CD14-positive monocyte (primary cell): ENCODE measurements at regions not wholly inside any gene's neighbourhood (a gene's known extent, or its start where the extent isn't known, plus 50 kb on each side); places are given as distances from the start of the nearest gene placed in this dataset.

Source experiments
- DNase-seq, 3 donors: peaks; one replicate each; pipeline ENCODE4 v3.0.0-alpha.2; 2011 to 2022
- H2AFZ ChIP-seq: 2 replicates; pipeline ENCODE4 v1.6.0; 2012; ENCODE audit warnings: mild to moderate bottlenecking, low read depth, low read length, inconsistent platforms; ENCODE audit not compliant: insufficient read depth, poor library complexity, severe bottlenecking
- H3K27ac ChIP-seq, 2 donors: 1 replicate in 1 of 2; 2 replicates in 1 of 2; pipeline ENCODE4 v1.5.1; 2012 to 2013; ENCODE audit warnings: low read length in 2 of 2, control low read depth in 1 of 2, inconsistent platforms in 1 of 2, low read depth in 1 of 2, mild to moderate bottlenecking in 1 of 2
- H3K27me3 ChIP-seq, 2 donors: one replicate each; pipeline versions ENCODE4 v1.6.0 to v1.6.1; 2011 to 2013; ENCODE audit warnings: low read length in 2 of 2; ENCODE audit not compliant: control insufficient read depth in 2 of 2, insufficient read depth in 2 of 2
- H3K36me3 ChIP-seq, 2 donors: replicated peaks in 1 of 2; 1 replicate in 1 of 2; 2 replicates in 1 of 2; pipeline versions ENCODE4 v1.5.1 to v1.6.1; 2012 to 2013; ENCODE audit warnings: low read length in 2 of 2, control low read depth in 1 of 2, inconsistent platforms in 1 of 2, mild to moderate bottlenecking in 1 of 2; ENCODE audit not compliant: insufficient read depth in 2 of 2, control insufficient read depth in 1 of 2
- H3K4me1 ChIP-seq, 2 donors: 1 replicate in 1 of 2; 2 replicates in 1 of 2; pipeline versions ENCODE4 v1.5.1 to v1.6.1; 2012 to 2013; ENCODE audit warnings: low read length in 2 of 2, control low read depth in 1 of 2, inconsistent platforms in 1 of 2, mild to moderate bottlenecking in 1 of 2, moderate library complexity in 1 of 2; ENCODE audit not compliant: insufficient read depth in 2 of 2, control insufficient read depth in 1 of 2
- H3K4me2 ChIP-seq: replicated peaks from 2 replicates; pipeline ENCODE3; 2012; ENCODE audit warnings: low read length, moderate library complexity, mild to moderate bottlenecking; ENCODE audit not compliant: poor library complexity, severe bottlenecking; ENCODE audit errors: extremely low read depth
- H3K4me3 ChIP-seq, 3 experiments: fragments of 200-600 bp in 1 of 3; sonication (generic) in 1 of 3; replicated peaks in 1 of 3; 1 replicate in 2 of 3; 2 replicates in 1 of 3; pipeline ENCODE4 v1.5.1; 2011 to 2013; ENCODE audit warnings: low read length in 3 of 3, mild to moderate bottlenecking in 3 of 3, control low read depth in 2 of 3, low read depth in 2 of 3, inconsistent platforms in 1 of 3, moderate library complexity in 1 of 3
- H3K79me2 ChIP-seq: 2 replicates; pipeline ENCODE4 v1.6.0; 2012; ENCODE audit warnings: mild to moderate bottlenecking, control low read depth, inconsistent platforms, low read length, moderate library complexity; ENCODE audit not compliant: insufficient read depth
- H3K9ac ChIP-seq: 2 replicates; pipeline ENCODE4 v1.6.0; 2017; ENCODE audit warnings: low read length, mild to moderate bottlenecking; ENCODE audit not compliant: insufficient read depth, poor library complexity, severe bottlenecking
- H3K9me3 ChIP-seq, 2 donors: replicated peaks in 1 of 2; 1 replicate in 1 of 2; 2 replicates in 1 of 2; pipeline versions ENCODE4 v1.5.1 to v1.6.1; 2012 to 2013; ENCODE audit warnings: low read length in 2 of 2, control low read depth in 1 of 2; ENCODE audit not compliant: control insufficient read depth in 1 of 2, insufficient read depth in 1 of 2
- H4K20me1 ChIP-seq: 2 replicates; pipeline ENCODE4 v1.6.0; 2012; ENCODE audit warnings: mild to moderate bottlenecking, low read length, control low read depth, moderate library complexity; ENCODE audit not compliant: insufficient read depth
- H3K27ac Mint-ChIP-seq, 7 donors: one replicate each; pipeline ENCODE4 v1.8.0; 2020; ENCODE audit warnings: mild to moderate bottlenecking in 7 of 7, mixed read lengths in 7 of 7, moderate library complexity in 6 of 7, inconsistent platforms in 2 of 7
- H3K27me3 Mint-ChIP-seq, 3 donors: one replicate each; pipeline ENCODE4 v1.8.0; 2021 to 2022; ENCODE audit warnings: low read depth in 3 of 3, mild to moderate bottlenecking in 3 of 3, mixed read lengths in 3 of 3, moderate library complexity in 3 of 3, inconsistent platforms in 1 of 3
- H3K36me3 Mint-ChIP-seq, 2 donors: one replicate each; pipeline ENCODE4 v1.8.0; 2020; ENCODE audit warnings: mixed read lengths in 2 of 2, inconsistent platforms in 1 of 2, mild to moderate bottlenecking in 1 of 2
- H3K4me1 Mint-ChIP-seq: one replicate; pipeline ENCODE4 v1.8.0; 2020; ENCODE audit warnings: mild to moderate bottlenecking, mixed read lengths
- H3K4me3 Mint-ChIP-seq, 2 donors: one replicate each; pipeline ENCODE4 v1.8.0; 2020; ENCODE audit warnings: mild to moderate bottlenecking in 2 of 2, mixed read lengths in 2 of 2, moderate library complexity in 1 of 2
- H3K9me3 Mint-ChIP-seq, 7 donors: one replicate each; pipeline ENCODE4 v1.8.0; 2020 to 2022; ENCODE audit warnings: mixed read lengths in 7 of 7, mild to moderate bottlenecking in 6 of 7, moderate library complexity in 6 of 7, inconsistent platforms in 2 of 7
- WGBS: methylation state at CpG from one replicate; pipeline ENCODE4 v1.1.5; 2013; ENCODE audit warnings: missing lambda C conversion rate; ENCODE audit not compliant: insufficient coverage; 5-methylcytosine and 5-hydroxymethylcytosine counted together
- intact Hi-C, 2 donors: fragments of 100-400 bp; cut with micrococcal nuclease; formaldehyde crosslinking; loops; one replicate each; pipeline versions ENCODE4 v1.15.0 to v1.15.1; 2023
- TF ChIP-seq, protein P1 (sequence below): fragments of 200-600 bp; IDR thresholded peaks from one replicate; pipeline ENCODE4 v1.8.0; 2022; ENCODE audit warnings: antibody characterized with exemption, mild to moderate bottlenecking

DNA sequence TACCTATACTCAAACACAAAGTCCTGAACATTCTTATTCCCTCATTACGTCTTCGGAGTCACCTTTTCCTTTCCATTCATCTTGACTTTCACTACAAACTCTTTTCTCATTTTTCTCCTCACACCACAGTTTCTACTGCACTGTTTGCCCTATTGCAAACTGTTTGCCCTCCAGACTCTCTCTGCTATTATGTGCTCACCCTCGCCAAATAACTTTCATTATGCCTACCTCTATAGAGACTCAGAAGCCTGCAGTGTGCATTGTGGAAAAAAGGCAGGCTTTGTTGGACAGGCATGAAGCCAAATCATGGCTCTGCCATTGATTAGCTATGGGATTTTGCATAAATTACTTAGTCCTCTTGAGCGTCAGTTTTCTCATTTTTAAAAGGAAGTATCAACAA lies 246.6 kb upstream of the CCDC196 start:
- H3K9ac ChIP-seq, result no peak overlapping the region
- no peaks in the 10 kb centered on the region for H3K36me3 ChIP-seq
- Mint-ChIP-seq H3K27me3 (peaks cover 0 to 1% (median 0%) of the 10 kb centered on the region in 3 donors), H3K4me3 (no peak overlapping the region), H3K4me1 (no peaks in the 10 kb centered on the region), H3K27ac (no peak overlapping the region), H3K9me3 (peaks cover 0 to 5% (median 2%) of the 10 kb centered on the region in 7 donors), H3K36me3 (no peaks in the 10 kb centered on the region)
- no peaks in the 10 kb centered on the region for H3K79me2 ChIP-seq
- intact Hi-C loops, result no loop called here
- H3K27me3 ChIP-seq, result no peaks in the 10 kb centered on the region
- whole genome bisulfite sequencing, result 85% methylated on average over 2 of the region's 4 CpGs
- H3K4me1 ChIP-seq, result no peaks in the 10 kb centered on the region
- no peak overlapping the region for H2AFZ ChIP-seq
- no peak overlapping the region for H3K4me3 ChIP-seq
- no peaks in the 10 kb centered on the region for H4K20me1 ChIP-seq
- TF ChIP-seq, protein P1, sequence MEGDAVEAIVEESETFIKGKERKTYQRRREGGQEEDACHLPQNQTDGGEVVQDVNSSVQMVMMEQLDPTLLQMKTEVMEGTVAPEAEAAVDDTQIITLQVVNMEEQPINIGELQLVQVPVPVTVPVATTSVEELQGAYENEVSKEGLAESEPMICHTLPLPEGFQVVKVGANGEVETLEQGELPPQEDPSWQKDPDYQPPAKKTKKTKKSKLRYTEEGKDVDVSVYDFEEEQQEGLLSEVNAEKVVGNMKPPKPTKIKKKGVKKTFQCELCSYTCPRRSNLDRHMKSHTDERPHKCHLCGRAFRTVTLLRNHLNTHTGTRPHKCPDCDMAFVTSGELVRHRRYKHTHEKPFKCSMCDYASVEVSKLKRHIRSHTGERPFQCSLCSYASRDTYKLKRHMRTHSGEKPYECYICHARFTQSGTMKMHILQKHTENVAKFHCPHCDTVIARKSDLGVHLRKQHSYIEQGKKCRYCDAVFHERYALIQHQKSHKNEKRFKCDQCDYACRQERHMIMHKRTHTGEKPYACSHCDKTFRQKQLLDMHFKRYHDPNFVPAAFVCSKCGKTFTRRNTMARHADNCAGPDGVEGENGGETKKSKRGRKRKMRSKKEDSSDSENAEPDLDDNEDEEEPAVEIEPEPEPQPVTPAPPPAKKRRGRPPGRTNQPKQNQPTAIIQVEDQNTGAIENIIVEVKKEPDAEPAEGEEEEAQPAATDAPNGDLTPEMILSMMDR, result no peak
- no peak overlapping the region for H3K27ac ChIP-seq
- H3K9me3 ChIP-seq, result no peaks in the 10 kb centered on the region
- no peak for DNase-seq
- no peak overlapping the region for H3K4me2 ChIP-seq

DNA sequence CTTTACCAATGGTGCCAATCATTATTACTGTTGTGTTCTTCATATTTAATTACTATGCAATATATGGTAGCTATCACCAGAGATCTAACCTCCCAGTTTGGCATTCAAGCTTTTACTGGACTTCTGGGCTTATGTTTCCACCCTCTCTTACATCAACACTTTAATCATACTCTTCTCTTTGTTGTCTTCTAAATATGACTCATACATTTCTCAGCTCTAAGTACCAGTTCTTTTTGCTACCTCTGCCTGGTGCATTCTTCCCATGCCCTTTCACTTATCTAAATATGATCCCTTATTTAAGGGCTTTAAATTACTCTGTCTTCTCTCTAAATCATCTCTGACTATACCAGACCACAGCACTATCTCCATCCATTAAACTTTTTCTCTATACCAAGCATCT lies 246.1 kb upstream of the CCDC196 start:
- intact Hi-C loops, result no loop called here
- no peaks in the 10 kb centered on the region for H3K9me3 ChIP-seq
- H2AFZ ChIP-seq, result no peak overlapping the region
- H3K9me3 Mint-ChIP-seq, result peaks cover 0 to 6% (median 2%) of the 10 kb centered on the region in 7 donors
- H3K4me2 ChIP-seq, result no peak overlapping the region
- TF ChIP-seq, protein P1, result no peak
- H3K27ac ChIP-seq, result no peak overlapping the region
- no peaks in the 10 kb centered on the region for H3K36me3 Mint-ChIP-seq
- no peaks in the 10 kb centered on the region for H3K27me3 ChIP-seq
- H3K36me3 ChIP-seq, result no peaks in the 10 kb centered on the region
- H3K4me1 Mint-ChIP-seq, result no peaks in the 10 kb centered on the region
- no peaks in the 10 kb centered on the region for H3K79me2 ChIP-seq
- no peak overlapping the region for H3K4me3 Mint-ChIP-seq
- H3K4me1 ChIP-seq, result no peaks in the 10 kb centered on the region
- no peak for DNase-seq
- no peaks in the 10 kb centered on the region for H4K20me1 ChIP-seq
- no peak overlapping the region for H3K4me3 ChIP-seq
- H3K27me3 Mint-ChIP-seq, result peaks cover 0 to 2% (median 0%) of the 10 kb centered on the region in 3 donors
- no peak overlapping the region for H3K27ac Mint-ChIP-seq
- no peak overlapping the region for H3K9ac ChIP-seq
